Activated T-helper 1 cell treated with Interleukin-2 at 50 U/mL for 16 hours (primary cell): ENCODE measurements at regions not wholly inside any gene's neighbourhood (a gene's known extent, or its start where the extent isn't known, plus 50 kb on each side); places are given as distances from the start of the nearest gene placed in this dataset.
"Not testable (repeated sequence)": the region's sequence is repeated elsewhere in the genome, so short reads cannot be mapped to it uniquely, and the experiment has no call there.

Experiments
- DNase-seq: peaks from one replicate; pipeline ENCODE4 v3.0.0-alpha.2; 2020; ENCODE audit warnings: low read depth

DNA sequence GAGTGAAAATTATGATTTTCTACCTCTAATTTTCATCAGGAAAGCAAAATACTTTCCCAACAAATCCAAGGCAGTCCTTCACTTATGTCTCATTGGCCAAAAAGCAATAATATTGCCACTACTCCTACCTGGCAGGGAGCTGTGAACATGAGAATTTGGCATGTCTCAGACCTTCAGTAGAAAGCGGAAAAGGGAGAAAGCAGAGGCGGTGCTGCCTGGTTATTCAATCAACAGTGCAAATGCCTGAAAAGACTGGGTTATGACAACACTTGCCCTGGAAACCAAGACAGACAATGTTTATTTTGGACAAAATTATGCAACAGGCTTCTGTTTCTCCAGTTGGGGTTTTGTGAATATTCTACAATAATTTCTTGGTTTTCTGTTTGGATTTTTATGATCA lies 194.4 kb downstream of the TAF11L14 start:
- DNase-seq = no peak

DNA sequence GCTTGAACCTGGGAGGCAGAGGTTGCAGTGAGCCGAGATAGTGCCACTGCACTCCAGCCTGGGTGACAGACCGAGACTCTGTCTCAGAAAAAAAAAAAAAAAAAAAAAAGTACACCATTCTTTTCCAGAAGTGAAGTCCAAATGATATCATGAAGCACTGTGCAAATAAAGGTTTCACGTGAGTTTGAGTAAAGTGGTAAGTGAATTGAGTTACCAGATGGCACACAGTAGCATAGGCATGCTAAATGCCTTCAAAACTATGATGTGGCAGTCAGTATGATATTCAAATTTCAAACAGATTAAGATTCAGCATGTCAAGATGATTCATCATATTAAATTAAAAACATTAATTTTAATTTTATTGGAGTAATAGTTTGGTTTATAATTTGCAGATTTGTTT lies 195.2 kb downstream of the TAF11L14 start:
- no peak for DNase-seq

- no peak for DNase-seq
Measured at GRCh38 chr5:17831279-17831678, 197.0 kb downstream of the TAF11L14 start.

GRCh38 chr5:17832949-17833745 lies 198.9 kb downstream of the TAF11L14 start:
- DNase-seq = no peak

- no peak for DNase-seq
Measured at GRCh38 chr5:17837757-17838156, 203.5 kb downstream of the TAF11L14 start.

- DNase-seq = no peak
Measured at GRCh38 chr5:17838469-17838868, 204.2 kb downstream of the TAF11L14 start.

- DNase-seq = no peak
Measured at GRCh38 chr5:17839848-17840247, 205.6 kb downstream of the TAF11L14 start.

- DNase-seq = no peak
Measured at GRCh38 chr5:17846496-17846895, 212.2 kb downstream of the TAF11L14 start.

DNA sequence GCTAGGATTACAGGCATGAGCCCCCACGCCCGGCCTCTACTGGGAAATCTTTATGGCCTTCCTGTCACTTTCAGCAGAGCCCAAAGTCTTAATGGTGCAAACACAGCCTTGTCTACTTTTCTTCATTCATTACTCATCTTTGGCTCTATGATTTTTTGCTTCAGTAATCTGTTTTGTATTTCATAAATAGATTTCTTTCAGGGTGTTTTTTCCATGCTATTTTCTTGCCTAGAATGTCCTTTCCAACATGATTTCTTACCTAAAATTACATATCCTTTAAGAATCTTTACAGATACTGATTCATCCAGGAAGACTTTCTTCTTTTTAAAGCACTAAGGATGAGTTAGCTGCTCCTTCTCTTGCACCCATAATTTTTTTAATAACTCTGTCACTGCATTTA lies 213.0 kb downstream of the TAF11L14 start:
- DNase-seq = no peak

- DNase-seq = no peak
Measured at GRCh38 chr5:17852111-17852510, 217.9 kb downstream of the TAF11L14 start.

DNA sequence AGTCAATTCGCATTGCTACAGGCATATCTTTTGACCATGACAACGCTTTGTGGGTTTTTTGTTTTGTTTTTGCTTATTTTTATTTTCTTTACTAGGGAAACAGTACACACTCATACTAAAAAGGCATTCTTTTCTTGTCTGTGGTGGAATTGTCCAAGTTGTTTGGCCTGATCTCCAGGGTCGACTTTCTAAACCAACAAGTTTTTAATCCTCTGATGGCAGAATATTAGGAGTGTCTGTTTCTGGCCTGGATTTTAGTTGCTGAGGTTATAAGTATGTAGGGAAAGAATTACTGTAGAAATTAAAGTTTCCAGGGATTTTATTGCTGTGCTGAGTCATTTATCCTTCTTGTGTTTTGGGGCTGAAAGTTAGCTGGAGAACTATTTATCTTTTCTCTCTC lies 218.5 kb downstream of the TAF11L14 start:
- DNase-seq = no peak

GRCh38 chr5:17854901-17855300 lies 220.6 kb downstream of the TAF11L14 start:
- DNase-seq = no peak

GRCh38 chr5:17860660-17861315 lies 226.5 kb downstream of the TAF11L14 start:
- DNase-seq = no peak

DNA sequence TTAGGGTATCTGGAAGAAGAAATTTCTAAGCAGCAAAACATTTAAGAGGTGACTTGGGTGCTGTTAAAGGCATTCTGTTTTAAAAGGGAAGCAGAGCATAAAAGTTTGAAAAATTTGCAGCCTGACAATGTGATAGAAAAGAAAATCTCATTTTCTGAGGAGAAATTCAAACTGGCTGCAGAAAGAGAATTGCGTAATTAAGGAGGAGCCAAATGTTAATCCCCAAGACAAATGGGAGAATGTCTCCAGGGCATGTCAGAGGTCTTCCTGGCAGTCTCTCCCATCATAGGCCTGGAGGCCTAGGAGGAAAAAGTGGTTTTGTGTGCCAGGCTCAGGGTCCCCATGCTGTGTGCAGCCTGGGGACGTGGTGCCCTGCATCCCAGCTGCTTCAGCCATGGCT lies 230.6 kb downstream of the TAF11L14 start:
- not testable (repeated sequence) for DNase-seq

- DNase-seq = not testable (repeated sequence)
Measured at GRCh38 chr5:17865966-17866365, 231.7 kb downstream of the TAF11L14 start.

GRCh38 chr5:17872204-17872603 lies 237.9 kb downstream of the TAF11L14 start:
- DNase-seq = no peak

DNA sequence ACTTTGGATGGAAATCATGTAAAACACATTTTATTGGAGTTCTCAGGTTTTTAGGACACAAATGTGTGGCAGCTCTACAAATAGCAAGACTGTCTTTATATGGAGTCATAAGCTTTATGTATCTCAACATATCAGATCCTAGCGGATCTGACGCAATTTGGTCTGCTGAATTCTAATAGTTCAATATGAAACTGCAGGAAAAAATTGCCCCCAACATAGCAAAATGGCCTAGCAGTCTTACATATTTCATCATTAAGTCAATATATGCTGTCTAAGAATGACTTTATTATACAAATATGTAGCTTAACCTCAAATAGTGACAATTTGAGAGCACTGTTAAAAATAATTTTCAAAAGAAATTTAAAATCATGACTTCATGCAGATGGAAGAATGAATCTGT lies 244.3 kb downstream of the TAF11L14 start:
- DNase-seq = no peak

GRCh38 chr5:17879276-17879675 lies 245.0 kb downstream of the TAF11L14 start:
- no peak for DNase-seq

GRCh38 chr5:17880869-17881268 lies 246.6 kb downstream of the TAF11L14 start:
- DNase-seq = no peak

- no peak for DNase-seq
Measured at GRCh38 chr5:17882760-17883488, 248.7 kb downstream of the TAF11L14 start.

GRCh38 chr5:17888155-17888554 lies 253.9 kb downstream of the TAF11L14 start:
- DNase-seq = no peak

DNA sequence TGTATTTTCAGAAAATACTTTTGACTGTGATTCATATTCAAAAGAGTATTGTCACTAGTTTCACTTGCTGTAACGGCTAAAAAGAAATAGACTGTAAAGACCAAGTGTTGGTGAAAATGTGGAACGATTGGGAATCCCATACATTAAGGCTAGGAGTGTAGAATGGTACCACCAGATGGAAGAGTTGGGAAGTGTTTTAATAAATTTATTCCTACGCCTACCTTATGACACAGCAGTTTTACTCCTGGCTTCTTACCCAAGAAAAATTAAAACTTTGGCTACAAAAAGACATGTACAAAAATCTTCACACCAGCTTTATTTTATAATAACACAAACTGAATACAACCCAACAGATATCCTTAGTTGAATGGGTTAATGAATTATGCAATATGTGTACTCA lies 256.2 kb downstream of the TAF11L14 start:
- DNase-seq = no peak

GRCh38 chr5:17891881-17892280 lies 257.6 kb downstream of the TAF11L14 start:
- DNase-seq = no peak
